Lower leg skin (tissue), 3 donors: ENCODE measurements at regions not wholly inside any gene's neighbourhood (a gene's known extent, or its start where the extent isn't known, plus 50 kb on each side); places are given as distances from the start of the nearest gene placed in this dataset.

ENCODE experiments used
- POLR2A ChIP-seq, 2 donors: fragments of 450-650 bp; IDR thresholded peaks; one replicate each; pipeline ENCODE4 v1.6.1; 2016 to 2017; ENCODE audit warnings: antibody characterized with exemption in 2 of 2, mild to moderate bottlenecking in 1 of 2, moderate library complexity in 1 of 2
- TF ChIP-seq, protein P1 (sequence below), 3 donors: fragments of 450-650 bp; IDR thresholded peaks; one replicate each; pipeline ENCODE4 v1.5.1; 2016; ENCODE audit warnings: antibody characterized with exemption in 3 of 3, mild to moderate bottlenecking in 3 of 3, moderate library complexity in 2 of 3

DNA sequence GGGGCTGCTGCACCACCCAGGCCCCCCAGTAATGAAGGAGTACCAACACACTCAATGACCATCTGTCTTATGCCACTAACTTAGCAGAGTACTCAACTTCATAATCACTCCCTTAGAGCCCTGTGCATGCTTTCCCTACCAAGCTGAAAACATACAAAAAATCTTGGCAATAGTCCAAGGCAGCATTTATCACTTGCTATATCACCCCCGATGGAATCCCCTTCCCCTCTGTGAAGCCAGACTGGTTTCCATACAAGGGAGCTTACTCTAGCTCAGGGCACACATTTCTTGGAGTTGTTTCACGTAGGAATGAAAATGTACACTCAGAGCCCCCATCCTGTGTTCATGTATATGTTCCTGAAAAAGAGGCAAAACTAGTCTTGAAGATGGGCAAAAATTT is 301.3 kb upstream of the TENM4 start:
- TF ChIP-seq, protein P1, sequence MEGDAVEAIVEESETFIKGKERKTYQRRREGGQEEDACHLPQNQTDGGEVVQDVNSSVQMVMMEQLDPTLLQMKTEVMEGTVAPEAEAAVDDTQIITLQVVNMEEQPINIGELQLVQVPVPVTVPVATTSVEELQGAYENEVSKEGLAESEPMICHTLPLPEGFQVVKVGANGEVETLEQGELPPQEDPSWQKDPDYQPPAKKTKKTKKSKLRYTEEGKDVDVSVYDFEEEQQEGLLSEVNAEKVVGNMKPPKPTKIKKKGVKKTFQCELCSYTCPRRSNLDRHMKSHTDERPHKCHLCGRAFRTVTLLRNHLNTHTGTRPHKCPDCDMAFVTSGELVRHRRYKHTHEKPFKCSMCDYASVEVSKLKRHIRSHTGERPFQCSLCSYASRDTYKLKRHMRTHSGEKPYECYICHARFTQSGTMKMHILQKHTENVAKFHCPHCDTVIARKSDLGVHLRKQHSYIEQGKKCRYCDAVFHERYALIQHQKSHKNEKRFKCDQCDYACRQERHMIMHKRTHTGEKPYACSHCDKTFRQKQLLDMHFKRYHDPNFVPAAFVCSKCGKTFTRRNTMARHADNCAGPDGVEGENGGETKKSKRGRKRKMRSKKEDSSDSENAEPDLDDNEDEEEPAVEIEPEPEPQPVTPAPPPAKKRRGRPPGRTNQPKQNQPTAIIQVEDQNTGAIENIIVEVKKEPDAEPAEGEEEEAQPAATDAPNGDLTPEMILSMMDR (IDR thresholded peaks at IDR 0.05): no peak
- TF ChIP-seq POLR2A (IDR thresholded peaks at IDR 0.05): no peak
